HL-60/S4 treated with phorbol 12-myristate 13-acetate at 8.2 ng/mL for 4 days and 3 days (cell line): ENCODE measurements at regions not wholly inside any gene's neighbourhood (a gene's known extent, or its start where the extent isn't known, plus 50 kb on each side); places are given as distances from the start of the nearest gene placed in this dataset.

Source experiments
- in situ Hi-C: fragments of 300-500 bp; cut with MboI; formaldehyde crosslinking; loops from 2 replicates; pipeline ENCODE4 v1.15.0; 2022; ENCODE audit warnings: low sequenced_read_pairs

- in situ Hi-C loops: no loop called here
Observed at GRCh38 chr6:164337925-164338397, 923.4 kb downstream of the QKI start.

- in situ Hi-C loops: no loop called here
Observed at GRCh38 chr6:164337024-164337924, 922.8 kb downstream of the QKI start.

- in situ Hi-C loops: no loop called here
Observed at GRCh38 chr6:164336455-164336854, 921.9 kb downstream of the QKI start.

GRCh38 chr6:164331026-164331425 lies 916.5 kb downstream of the QKI start:
- in situ Hi-C loops: no loop called here

GRCh38 chr6:164325168-164325567 lies 910.6 kb downstream of the QKI start:
- in situ Hi-C loops: no loop called here

- in situ Hi-C loops: no loop called here
Observed at GRCh38 chr6:164322533-164322932, 908.0 kb downstream of the QKI start.

- in situ Hi-C loops: no loop called here
Observed at GRCh38 chr6:164321297-164321696, 906.8 kb downstream of the QKI start.

- in situ Hi-C loops: no loop called here
Observed at GRCh38 chr6:164315376-164315775, 900.9 kb downstream of the QKI start.

- in situ Hi-C loops: no loop called here
Observed at GRCh38 chr6:164308339-164308738, 893.8 kb downstream of the QKI start.

GRCh38 chr6:164303102-164303964 lies 888.8 kb downstream of the QKI start:
- in situ Hi-C loops: no loop called here

GRCh38 chr6:164296411-164296810 lies 881.9 kb downstream of the QKI start:
- in situ Hi-C loops: no loop called here

GRCh38 chr6:164294047-164294784 lies 879.7 kb downstream of the QKI start:
- in situ Hi-C loops: no loop called here

GRCh38 chr6:164291224-164291623 lies 876.7 kb downstream of the QKI start:
- in situ Hi-C loops: no loop called here

- in situ Hi-C loops: no loop called here
Observed at GRCh38 chr6:164290101-164290500, 875.6 kb downstream of the QKI start.

GRCh38 chr6:164286011-164286410 lies 871.5 kb downstream of the QKI start:
- in situ Hi-C loops: no loop called here

GRCh38 chr6:164283574-164283973 lies 869.1 kb downstream of the QKI start:
- in situ Hi-C loops: no loop called here

- in situ Hi-C loops: no loop called here
Observed at GRCh38 chr6:164276211-164276610, 861.7 kb downstream of the QKI start.

- in situ Hi-C loops: no loop called here
Observed at GRCh38 chr6:164275773-164276172, 861.3 kb downstream of the QKI start.

- in situ Hi-C loops: no loop called here
Observed at GRCh38 chr6:164274493-164274892, 860.0 kb downstream of the QKI start.

GRCh38 chr6:164273491-164273890 lies 859.0 kb downstream of the QKI start:
- in situ Hi-C loops: no loop called here

GRCh38 chr6:164266851-164267250 lies 852.3 kb downstream of the QKI start:
- in situ Hi-C loops: no loop called here
